ENCODE measurements at regions not wholly inside any gene's neighbourhood (a gene's known extent, or its start where the extent isn't known, plus 50 kb on each side); places are given as distances from the start of the nearest gene placed in this dataset.

GRCh38 chr20:48550814-48551213 is 277.0 kb downstream of the PREX1 start:
- no peak for DNase-seq (ENCODE audit: low read depth in 1 of 2, low spot score in 1 of 2)
- H3K27ac ChIP-seq (replicated peaks): no peak overlapping the region
- H3K4me3 ChIP-seq (replicated peaks; ENCODE audit: insufficient read depth, low read length): no peak overlapping the region
- no peaks in the 10 kb centered on the region for H3K27me3 ChIP-seq (ENCODE audit: insufficient read depth, poor library complexity, severe bottlenecking)
- TF ChIP-seq REST (IDR thresholded peaks at IDR 0.05; ENCODE audit: insufficient replicate concordance, low read depth) (no peak), GABPA (IDR thresholded peaks at IDR 0.05; ENCODE audit: low read depth) (no peak), POLR2AphosphoS5 (IDR thresholded peaks at IDR 0.05; ENCODE audit: low read depth) (no peak), SPI1 (IDR thresholded peaks at IDR 0.05; ENCODE audit: borderline replicate concordance, low read depth) (no peak)
- TF ChIP-seq, protein P1, sequence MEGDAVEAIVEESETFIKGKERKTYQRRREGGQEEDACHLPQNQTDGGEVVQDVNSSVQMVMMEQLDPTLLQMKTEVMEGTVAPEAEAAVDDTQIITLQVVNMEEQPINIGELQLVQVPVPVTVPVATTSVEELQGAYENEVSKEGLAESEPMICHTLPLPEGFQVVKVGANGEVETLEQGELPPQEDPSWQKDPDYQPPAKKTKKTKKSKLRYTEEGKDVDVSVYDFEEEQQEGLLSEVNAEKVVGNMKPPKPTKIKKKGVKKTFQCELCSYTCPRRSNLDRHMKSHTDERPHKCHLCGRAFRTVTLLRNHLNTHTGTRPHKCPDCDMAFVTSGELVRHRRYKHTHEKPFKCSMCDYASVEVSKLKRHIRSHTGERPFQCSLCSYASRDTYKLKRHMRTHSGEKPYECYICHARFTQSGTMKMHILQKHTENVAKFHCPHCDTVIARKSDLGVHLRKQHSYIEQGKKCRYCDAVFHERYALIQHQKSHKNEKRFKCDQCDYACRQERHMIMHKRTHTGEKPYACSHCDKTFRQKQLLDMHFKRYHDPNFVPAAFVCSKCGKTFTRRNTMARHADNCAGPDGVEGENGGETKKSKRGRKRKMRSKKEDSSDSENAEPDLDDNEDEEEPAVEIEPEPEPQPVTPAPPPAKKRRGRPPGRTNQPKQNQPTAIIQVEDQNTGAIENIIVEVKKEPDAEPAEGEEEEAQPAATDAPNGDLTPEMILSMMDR (IDR thresholded peaks at IDR 0.05; ENCODE audit: insufficient read depth, low read length): no peak

DNA sequence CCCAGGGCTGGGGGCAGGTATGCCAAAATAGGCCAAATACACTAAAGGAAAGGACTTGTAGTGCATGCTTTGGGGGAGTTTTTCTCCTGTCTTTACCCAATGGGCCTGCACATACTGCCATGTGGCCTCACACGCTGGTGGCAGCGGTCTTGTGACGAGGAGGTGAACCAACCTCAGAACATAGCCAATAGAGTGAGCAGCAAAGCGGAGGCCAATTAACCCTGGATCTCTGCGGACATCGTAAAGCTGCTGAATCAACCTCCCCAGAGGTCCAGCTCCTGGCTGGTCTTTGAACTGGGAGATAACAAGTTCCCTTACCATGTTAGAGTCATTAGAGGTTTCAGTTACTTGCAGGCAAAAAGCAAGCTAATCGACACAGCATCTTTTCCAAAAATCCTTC is 280.1 kb downstream of the PREX1 start:
- Histone ChIP-seq H3K27me3 (ENCODE audit: insufficient read depth, poor library complexity, severe bottlenecking) (no peaks in the 10 kb centered on the region), H3K27ac (replicated peaks) (no peak overlapping the region), H3K4me3 (replicated peaks; ENCODE audit: insufficient read depth, low read length) (no peak overlapping the region)
- no peak for DNase-seq (ENCODE audit: low read depth in 1 of 2, low spot score in 1 of 2)
- TF ChIP-seq REST (IDR thresholded peaks at IDR 0.05; ENCODE audit: insufficient replicate concordance, low read depth) (no peak), POLR2AphosphoS5 (IDR thresholded peaks at IDR 0.05; ENCODE audit: low read depth) (no peak)
- TF ChIP-seq, protein P1 (IDR thresholded peaks at IDR 0.05; ENCODE audit: insufficient read depth, low read length): no peak

GRCh38 chr20:48544402-48545339 is 283.1 kb downstream of the PREX1 start:
- no peak for DNase-seq (ENCODE audit: low read depth in 1 of 2, low spot score in 1 of 2)
- no peak overlapping the region for H3K4me3 ChIP-seq (replicated peaks; ENCODE audit: insufficient read depth, low read length)
- no peaks in the 10 kb centered on the region for H3K27me3 ChIP-seq (ENCODE audit: insufficient read depth, poor library complexity, severe bottlenecking)
- TF ChIP-seq SPI1 (IDR thresholded peaks at IDR 0.05; ENCODE audit: borderline replicate concordance, low read depth) (no peak), REST (IDR thresholded peaks at IDR 0.05; ENCODE audit: insufficient replicate concordance, low read depth) (no peak), GABPA (IDR thresholded peaks at IDR 0.05; ENCODE audit: low read depth) (no peak)
- TF ChIP-seq, protein P1 (IDR thresholded peaks at IDR 0.05; ENCODE audit: insufficient read depth, low read length): no peak
- no peak overlapping the region for H3K27ac ChIP-seq (replicated peaks)
